NCI-H2171 treated with DMSO at 0.1 percent for 48 hours (cell line): ENCODE measurements at regions not wholly inside any gene's neighbourhood (a gene's known extent, or its start where the extent isn't known, plus 50 kb on each side); places are given as distances from the start of the nearest gene placed in this dataset.
"Not testable (repeated sequence)": the region's sequence is repeated elsewhere in the genome, so short reads cannot be mapped to it uniquely, and the experiment has no call there.

Experiments used
- DNase-seq: peaks from one replicate; lab custom pipeline; 2025; lab: John Stamatoyannopoulos, UW

- DNase-seq = not testable (repeated sequence)
Measured at GRCh38 chr10:44268435-44268948, 116.4 kb downstream of the CXCL12 start.

GRCh38 chr10:44267007-44267406 lies 117.9 kb downstream of the CXCL12 start:
- DNase-seq = no peak

- no peak for DNase-seq
Measured at GRCh38 chr10:44264244-44264643, 120.7 kb downstream of the CXCL12 start.

GRCh38 chr10:44263771-44264170 lies 121.1 kb downstream of the CXCL12 start:
- no peak for DNase-seq

GRCh38 chr10:44262551-44263251 lies 122.2 kb downstream of the CXCL12 start:
- DNase-seq = no peak

- DNase-seq = no peak
Measured at GRCh38 chr10:44261710-44262455, 123.0 kb downstream of the CXCL12 start.

GRCh38 chr10:44261296-44261695 lies 123.6 kb downstream of the CXCL12 start:
- DNase-seq = no peak

GRCh38 chr10:44260286-44260928 lies 124.5 kb downstream of the CXCL12 start:
- no peak for DNase-seq

GRCh38 chr10:44259090-44259874 lies 125.6 kb downstream of the CXCL12 start:
- DNase-seq = no peak

- no peak for DNase-seq
Measured at GRCh38 chr10:44258460-44259089, 126.3 kb downstream of the CXCL12 start.

- no peak for DNase-seq
Measured at GRCh38 chr10:44258019-44258418, 126.9 kb downstream of the CXCL12 start.

- no peak for DNase-seq
Measured at GRCh38 chr10:44253769-44254462, 131.0 kb downstream of the CXCL12 start.

- not testable (repeated sequence) for DNase-seq
Measured at GRCh38 chr10:44252631-44253030, 132.3 kb downstream of the CXCL12 start.

GRCh38 chr10:44249933-44250332 lies 135.0 kb downstream of the CXCL12 start:
- not testable (repeated sequence) for DNase-seq

GRCh38 chr10:44249490-44249889 lies 135.4 kb downstream of the CXCL12 start:
- DNase-seq = no peak

- DNase-seq = not testable (repeated sequence)
Measured at GRCh38 chr10:44246700-44247099, 138.2 kb downstream of the CXCL12 start.

GRCh38 chr10:44246287-44246686 lies 138.6 kb downstream of the CXCL12 start:
- not testable (repeated sequence) for DNase-seq

- DNase-seq = no peak
Measured at GRCh38 chr10:44245601-44245938, 139.3 kb downstream of the CXCL12 start.

- no peak for DNase-seq
Measured at GRCh38 chr10:44244745-44245600, 139.9 kb downstream of the CXCL12 start.
